IMR-90 (cell line): ENCODE measurements at regions not wholly inside any gene's neighbourhood (a gene's known extent, or its start where the extent isn't known, plus 50 kb on each side); places are given as distances from the start of the nearest gene placed in this dataset.

Experiments used
- ATAC-seq: fragments of 200-7000 bp; cut with Tn5 transposase; 2 replicates; pipeline ENCODE4 v1.9.1; 2020; ENCODE audit warnings: low read depth, mild to moderate bottlenecking, moderate library complexity
- BruUV-seq: library from RNA; stranded (reverse); fragments of 400-500 nt; replicated peaks from 2 replicates; lab custom pipeline; 2021; lab: Mats Ljungman, UMichigan
- CTCF ChIA-PET: fragments of 300-600 bp; formaldehyde crosslinking; extraction: SDS; loops from one replicate; lab custom pipeline; 2021; ENCODE audit warnings: antibody characterized with exemption; lab: Yijun Ruan, JAX
- POLR2A ChIA-PET: fragments of 300-600 bp; sonication (Branson Sonifier 250); formaldehyde crosslinking; loops from one replicate; lab custom pipeline; 2022; ENCODE audit warnings: antibody characterized with exemption; ENCODE audit not compliant: unreplicated experiment; lab: Charles Lee
- DNase-seq: peaks from one replicate; pipeline ENCODE4 v3.0.0; 2013
- H2AFZ ChIP-seq: replicated peaks from 2 replicates; pipeline ENCODE3; 2013; ENCODE audit warnings: low read length, mild to moderate bottlenecking; ENCODE audit not compliant: poor library complexity
- H2AK5ac ChIP-seq: 2 replicates; pipeline ENCODE4 v1.6.1; 2013; ENCODE audit warnings: low read depth, low read length, inconsistent platforms
- H2AK9ac ChIP-seq: replicated peaks from 2 replicates; pipeline ENCODE3; 2013; ENCODE audit warnings: mild to moderate bottlenecking, low read depth, low read length, moderate library complexity; ENCODE audit not compliant: poor library complexity
- H2BK120ac ChIP-seq: 2 replicates; pipeline ENCODE4 v1.6.1; 2013; ENCODE audit warnings: low read depth, low read length, inconsistent platforms
- H2BK15ac ChIP-seq: 3 replicates; pipeline ENCODE4 v1.6.1; 2013; ENCODE audit warnings: low read depth, low read length, inconsistent platforms
- H2BK20ac ChIP-seq: 2 replicates; pipeline ENCODE4 v1.6.1; 2013; ENCODE audit warnings: low read depth, mild to moderate bottlenecking, inconsistent platforms, low read length, moderate library complexity
- H2BK5ac ChIP-seq: 2 replicates; pipeline ENCODE4 v1.6.1; 2013; ENCODE audit warnings: mild to moderate bottlenecking, low read depth, low read length, inconsistent platforms; ENCODE audit not compliant: poor library complexity, severe bottlenecking
- H3K14ac ChIP-seq: replicated peaks from 2 replicates; pipeline ENCODE4 v1.6.1; 2013; ENCODE audit warnings: low read depth, low read length, inconsistent platforms
- H3K18ac ChIP-seq: 2 replicates; pipeline ENCODE4 v1.6.1; 2013; ENCODE audit warnings: low read depth, low read length, control low read depth
- H3K23ac ChIP-seq: 2 replicates; pipeline ENCODE4 v1.6.1; 2013; ENCODE audit warnings: low read depth, low read length, inconsistent platforms
- H3K27ac ChIP-seq: 2 replicates; pipeline ENCODE4 v1.5.1; 2013; ENCODE audit warnings: mild to moderate bottlenecking, control low read depth, low read length; ENCODE audit not compliant: insufficient read depth
- H3K27me3 ChIP-seq: 2 replicates; pipeline ENCODE4 v1.6.1; 2013; ENCODE audit warnings: low read length; ENCODE audit not compliant: control insufficient read depth, insufficient read depth
- H3K36me3 ChIP-seq: 2 replicates; pipeline ENCODE4 v1.6.1; 2013; ENCODE audit warnings: low read length, mixed read lengths; ENCODE audit not compliant: control insufficient read depth, insufficient read depth
- H3K4ac ChIP-seq: 2 replicates; pipeline ENCODE4 v1.6.1; 2013; ENCODE audit warnings: low read depth, low read length, inconsistent platforms
- H3K4me1 ChIP-seq: 2 replicates; pipeline ENCODE4 v1.6.1; 2013; ENCODE audit warnings: low read length, mixed read lengths; ENCODE audit not compliant: control insufficient read depth, insufficient read depth
- H3K4me2 ChIP-seq: 2 replicates; pipeline ENCODE4 v1.6.1; 2013; ENCODE audit warnings: low read depth, mild to moderate bottlenecking, control low read depth, low read length, moderate library complexity
- H3K4me3 ChIP-seq: 2 replicates; pipeline ENCODE4 v1.5.1; 2013; ENCODE audit warnings: low read depth, mild to moderate bottlenecking, control low read depth, low read length, moderate library complexity; ENCODE audit not compliant: insufficient read depth
- H3K56ac ChIP-seq: 2 replicates; pipeline ENCODE4 v1.6.1; 2013; ENCODE audit warnings: low read length, inconsistent platforms; ENCODE audit not compliant: insufficient read depth; ENCODE audit errors: extremely low read depth
- H3K79me1 ChIP-seq, 2 experiments: 2 replicates each; pipeline ENCODE4 v1.6.1; 2013; ENCODE audit warnings: low read length in 2 of 2, inconsistent platforms in 1 of 2, low read depth in 1 of 2
- H3K9ac ChIP-seq: 2 replicates; pipeline ENCODE4 v1.6.1; 2013; ENCODE audit warnings: low read depth, low read length, control low read depth
- H3K9me1 ChIP-seq: 2 replicates; pipeline ENCODE4 v1.6.1; 2013; ENCODE audit warnings: low read length, inconsistent platforms; ENCODE audit not compliant: insufficient read depth
- H3K9me3 ChIP-seq: 2 replicates; pipeline ENCODE4 v1.6.1; 2013; ENCODE audit warnings: low read length; ENCODE audit not compliant: control insufficient read depth, insufficient read depth
- H4K20me1 ChIP-seq: 2 replicates; pipeline ENCODE4 v1.6.1; 2013; ENCODE audit warnings: low read length, inconsistent platforms; ENCODE audit not compliant: insufficient read depth
- H4K5ac ChIP-seq: 2 replicates; pipeline ENCODE4 v1.6.1; 2013; ENCODE audit warnings: mild to moderate bottlenecking, low read depth, low read length, control low read depth
- H4K8ac ChIP-seq, 2 experiments: 2 replicates each; pipeline ENCODE4 v1.6.1; 2013; ENCODE audit warnings: low read depth in 2 of 2, low read length in 2 of 2, control low read depth in 1 of 2, inconsistent platforms in 1 of 2
- H4K91ac ChIP-seq: 2 replicates; pipeline ENCODE4 v1.6.1; 2013; ENCODE audit warnings: low read depth, low read length, inconsistent platforms; ENCODE audit not compliant: insufficient read depth
- MAZ ChIP-seq: IDR thresholded peaks from 2 replicates; pipeline ENCODE4 v1.6.1; 2012; ENCODE audit warnings: low read depth, mild to moderate bottlenecking, low read length, improper control_type of control experiment, moderate library complexity, borderline replicate concordance
- RCOR1 ChIP-seq: IDR thresholded peaks from 2 replicates; pipeline ENCODE4 v1.6.1; 2012; ENCODE audit warnings: mild to moderate bottlenecking, low read length, improper control_type of control experiment; ENCODE audit not compliant: insufficient replicate concordance
- RFX5 ChIP-seq: IDR thresholded peaks from 2 replicates; pipeline ENCODE4 v1.8.0; 2012; ENCODE audit warnings: low read depth, mild to moderate bottlenecking, low read length, moderate library complexity
- SMC3 ChIP-seq: fragments of 150-350 bp; IDR thresholded peaks from 2 replicates; pipeline ENCODE4 v1.6.1; 2016; ENCODE audit warnings: low read depth, mild to moderate bottlenecking, antibody characterized with exemption, low read length, moderate library complexity
- dilution Hi-C: fragments of 300-500 bp; cut with HindIII; formaldehyde crosslinking; loops from one replicate; pipeline ENCODE4 v1.14.3; 2018; ENCODE audit warnings: low sequenced_read_pairs; ENCODE audit not compliant: unreplicated experiment
- in situ Hi-C: fragments of 300-500 bp; cut with MboI; formaldehyde crosslinking; loops from 3 replicates; pipeline ENCODE4 v1.14.3; 2019; ENCODE audit warnings: low sequenced_read_pairs, inconsistent platforms, mixed read lengths
- intact Hi-C: fragments of 100-400 bp; cut with micrococcal nuclease; formaldehyde crosslinking; loops from 2 replicates; pipeline ENCODE4 v1.10.0; 2022

- Histone ChIP-seq H2BK15ac (no peak overlapping the region), H3K9ac (no peak overlapping the region), H2AK9ac (no peak overlapping the region), H3K4ac (no peak overlapping the region), H2BK5ac (no peak overlapping the region), H2AFZ (no peak overlapping the region), H3K18ac (no peak overlapping the region), H3K9me1 (no peaks in the 10 kb centered on the region), H4K91ac (no peak overlapping the region), H3K14ac (no peak overlapping the region), H3K4me2 (no peak overlapping the region), H4K8ac (no peak overlapping the region), H3K27ac (no peak overlapping the region), H3K36me3 (no peaks in the 10 kb centered on the region), H3K9me3 (no peaks in the 10 kb centered on the region), H2BK20ac (no peak overlapping the region), H3K23ac (no peak overlapping the region), H3K4me3 (no peak overlapping the region), H4K5ac (no peak overlapping the region), H2AK5ac (no peak overlapping the region), H4K20me1 (no peaks in the 10 kb centered on the region), H3K56ac (no peak overlapping the region), H3K79me1 (no peaks in the 10 kb centered on the region), H3K27me3 (no peaks in the 10 kb centered on the region), H2BK120ac (no peak overlapping the region), H3K4me1 (no peaks in the 10 kb centered on the region)
- in situ Hi-C loops (no loop called here), dilution Hi-C loops (no loop called here), intact Hi-C loops (no loop called here)
- CTCF ChIA-PET, result interaction anchor here (1.0 kb wide), 1 partner anchor 744 kb away, joined by 3 read pairs; no protein-coding TSS in a partner anchor
- ATAC-seq (no peak), DNase-seq (no peak)
- TF ChIP-seq MAZ (no peak), RFX5 (no peak), SMC3 (no peak), RCOR1 (no peak)
- no TSS peak for BruUV-seq
- POLR2A ChIA-PET, result no interaction called here
These were observed 204.1 kb upstream of the SUCLG2 start for GRCh38 chr3:67858492-67858891.
